Panc1 (cell line): ENCODE measurements at regions not wholly inside any gene's neighbourhood (a gene's known extent, or its start where the extent isn't known, plus 50 kb on each side); places are given as distances from the start of the nearest gene placed in this dataset.

Experiments used
- ATAC-seq: fragments of 200-7000 bp; cut with Tn5 transposase; 2 replicates; pipeline ENCODE4 v1.9.1; 2020; ENCODE audit warnings: mild to moderate bottlenecking, moderate library complexity
- BruUV-seq: library from RNA; stranded (reverse); fragments of 400-500 nt; replicated peaks from 2 replicates; lab custom pipeline; 2021; lab: Mats Ljungman, UMichigan
- CTCF ChIA-PET: fragments of 300-600 bp; sonication (Branson Sonifier 250); formaldehyde crosslinking; loops from one replicate; lab custom pipeline; 2022; ENCODE audit warnings: antibody characterized with exemption; lab: Charles Lee
- POLR2A ChIA-PET: fragments of 300-600 bp; sonication (Branson Sonifier 250); formaldehyde crosslinking; loops from one replicate; lab custom pipeline; 2022; ENCODE audit warnings: antibody characterized with exemption; lab: Charles Lee
- DNase-seq: peaks from one replicate; pipeline ENCODE4 v3.0.0-alpha.2; 2010; ENCODE audit warnings: low read depth, low spot score
- H3K27ac ChIP-seq: 2 replicates; pipeline ENCODE4 v1.5.1; 2011; ENCODE audit warnings: mild to moderate bottlenecking, low read length, inconsistent platforms
- H3K27me3 ChIP-seq: fragments of 200-500 bp; sonication (Bioruptor generic); 2 replicates; pipeline ENCODE4 v1.6.0; 2014; ENCODE audit warnings: low read length, inconsistent platforms; ENCODE audit not compliant: control insufficient read depth, insufficient read depth
- H3K36me3 ChIP-seq: fragments of 200-500 bp; sonication (Bioruptor generic); 2 replicates; pipeline ENCODE4 v1.5.1; 2014; ENCODE audit warnings: inconsistent platforms, mild to moderate bottlenecking, low read length, moderate library complexity; ENCODE audit not compliant: control insufficient read depth, insufficient read depth
- H3K4me1 ChIP-seq: 2 replicates; pipeline ENCODE4 v1.5.1; 2011; ENCODE audit warnings: inconsistent platforms, mild to moderate bottlenecking, low read length, moderate library complexity; ENCODE audit not compliant: control insufficient read depth, insufficient read depth
- H3K4me3 ChIP-seq, 2 experiments: 2 replicates each; pipeline ENCODE4 v1.5.1; 2011 to 2012; ENCODE audit warnings: low read depth in 2 of 2, low read length in 2 of 2, mild to moderate bottlenecking in 2 of 2, inconsistent platforms in 1 of 2, moderate library complexity in 1 of 2
- H3K9me3 ChIP-seq: fragments of 200-500 bp; sonication (Bioruptor generic); 2 replicates; pipeline ENCODE4 v1.5.1; 2014; ENCODE audit warnings: low read depth, mild to moderate bottlenecking, inconsistent platforms, low read length, moderate library complexity; ENCODE audit not compliant: control insufficient read depth, insufficient read depth
- POLR2AphosphoS5 ChIP-seq: IDR thresholded peaks from 2 replicates; pipeline ENCODE4 v1.6.1; 2012; ENCODE audit warnings: mild to moderate bottlenecking, low read depth, low read length, moderate library complexity
- REST ChIP-seq, 2 experiments: IDR thresholded peaks; 2 replicates each; pipeline ENCODE4 v1.6.1; 2011 to 2012; ENCODE audit warnings: low read depth in 2 of 2, control low read depth in 1 of 2, low read length in 1 of 2, mild to moderate bottlenecking in 1 of 2, moderate library complexity in 1 of 2; ENCODE audit not compliant: insufficient read depth in 1 of 2
- SIN3A ChIP-seq: IDR thresholded peaks from 2 replicates; pipeline ENCODE4 v1.6.1; 2012; ENCODE audit warnings: low read depth, mild to moderate bottlenecking, low read length, moderate library complexity, borderline replicate concordance; ENCODE audit not compliant: insufficient read depth
- TCF7L2 ChIP-seq: IDR thresholded peaks from 2 replicates; pipeline ENCODE4 v1.6.1; 2011; ENCODE audit warnings: mild to moderate bottlenecking, low read depth, low read length, inconsistent platforms
- in situ Hi-C: cut with HindIII; loops from 2 replicates; pipeline ENCODE4 v1.10.0; 2016; ENCODE audit warnings: low sequenced_read_pairs, low pct_unique_long_range_greater_than_20kb
- intact Hi-C: fragments of 100-400 bp; cut with micrococcal nuclease; formaldehyde crosslinking; loops from one replicate; pipeline ENCODE4 v1.10.0; 2022; ENCODE audit not compliant: unreplicated experiment
- TF ChIP-seq, protein P1 (sequence below): fragments of 450-650 bp; IDR thresholded peaks from 2 replicates; pipeline ENCODE4 v1.5.1; 2017; ENCODE audit warnings: mild to moderate bottlenecking

DNA sequence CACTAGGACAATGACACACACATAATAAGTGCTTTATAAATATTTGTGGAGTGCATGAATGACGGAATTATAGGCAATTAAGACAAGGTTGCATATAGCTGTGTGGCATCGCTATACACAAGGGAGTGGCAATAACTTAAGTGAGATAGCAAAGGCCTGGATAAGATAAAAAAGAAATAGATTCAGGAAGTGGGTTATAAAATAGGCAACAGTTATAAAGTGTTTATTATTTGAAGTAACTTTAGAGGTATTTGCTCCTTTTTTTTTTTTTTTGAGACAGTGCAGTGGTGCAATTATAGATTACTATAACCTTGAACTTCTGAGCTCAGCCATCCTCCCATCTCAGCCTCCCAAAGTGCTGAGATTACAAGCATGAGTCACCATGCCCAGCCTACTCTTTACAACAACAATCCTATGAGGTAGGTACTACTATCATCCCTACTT, 75.9 kb upstream of the LOC128125822 start:
- no TSS peak for BruUV-seq
- no peaks in the 10 kb centered on the region for H3K9me3 ChIP-seq
- POLR2A ChIA-PET: interaction anchor here (0.6 kb wide), 1 partner anchor 123 kb away, joined by 14 read pairs; no protein-coding TSS in a partner anchor
- DNase-seq (no peak), ATAC-seq (no peak)
- intact Hi-C loops (no loop called here), in situ Hi-C loops (no loop called here)
- TF ChIP-seq POLR2AphosphoS5 (no peak), SIN3A (no peak), TCF7L2 (no peak), REST (IDR thresholded peaks at IDR 0.05; ENCODE audit: insufficient read depth in 1 of 2, low read depth in 2 of 2, low read length in 1 of 2) (no peak)
- TF ChIP-seq, protein P1, sequence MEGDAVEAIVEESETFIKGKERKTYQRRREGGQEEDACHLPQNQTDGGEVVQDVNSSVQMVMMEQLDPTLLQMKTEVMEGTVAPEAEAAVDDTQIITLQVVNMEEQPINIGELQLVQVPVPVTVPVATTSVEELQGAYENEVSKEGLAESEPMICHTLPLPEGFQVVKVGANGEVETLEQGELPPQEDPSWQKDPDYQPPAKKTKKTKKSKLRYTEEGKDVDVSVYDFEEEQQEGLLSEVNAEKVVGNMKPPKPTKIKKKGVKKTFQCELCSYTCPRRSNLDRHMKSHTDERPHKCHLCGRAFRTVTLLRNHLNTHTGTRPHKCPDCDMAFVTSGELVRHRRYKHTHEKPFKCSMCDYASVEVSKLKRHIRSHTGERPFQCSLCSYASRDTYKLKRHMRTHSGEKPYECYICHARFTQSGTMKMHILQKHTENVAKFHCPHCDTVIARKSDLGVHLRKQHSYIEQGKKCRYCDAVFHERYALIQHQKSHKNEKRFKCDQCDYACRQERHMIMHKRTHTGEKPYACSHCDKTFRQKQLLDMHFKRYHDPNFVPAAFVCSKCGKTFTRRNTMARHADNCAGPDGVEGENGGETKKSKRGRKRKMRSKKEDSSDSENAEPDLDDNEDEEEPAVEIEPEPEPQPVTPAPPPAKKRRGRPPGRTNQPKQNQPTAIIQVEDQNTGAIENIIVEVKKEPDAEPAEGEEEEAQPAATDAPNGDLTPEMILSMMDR: no peak
- CTCF ChIA-PET: no interaction called here
- no peak overlapping the region for H3K4me3 ChIP-seq
- no peaks in the 10 kb centered on the region for H3K4me1 ChIP-seq
- no peaks in the 10 kb centered on the region for H3K36me3 ChIP-seq
- no peak overlapping the region for H3K27ac ChIP-seq
- no peaks in the 10 kb centered on the region for H3K27me3 ChIP-seq

- CTCF ChIA-PET: no interaction called here
- Histone ChIP-seq H3K9me3 (no peaks in the 10 kb centered on the region), H3K36me3 (no peaks in the 10 kb centered on the region), H3K4me1 (no peaks in the 10 kb centered on the region), H3K4me3 (no peak overlapping the region), H3K27me3 (no peaks in the 10 kb centered on the region), H3K27ac (no peak overlapping the region)
- BruUV-seq: no TSS peak
- ATAC-seq (no peak), DNase-seq (no peak)
- intact Hi-C loops (no loop called here), in situ Hi-C loops (no loop called here)
- TF ChIP-seq REST (IDR thresholded peaks at IDR 0.05; ENCODE audit: insufficient read depth in 1 of 2, low read depth in 2 of 2, low read length in 1 of 2) (no peak), TCF7L2 (no peak), SIN3A (no peak), POLR2AphosphoS5 (no peak)
- TF ChIP-seq, protein P1: no peak
- POLR2A ChIA-PET: no interaction called here
Measured at GRCh38 chr6:63502156-63502555, 70.1 kb upstream of the LOC128125822 start.
